ELR (cell line): ENCODE measurements at regions not wholly inside any gene's neighbourhood (a gene's known extent, or its start where the extent isn't known, plus 50 kb on each side); places are given as distances from the start of the nearest gene placed in this dataset.

ENCODE experiments used
- DNase-seq: peaks from one replicate; pipeline ENCODE4 v3.0.0-alpha.2; 2015; ENCODE audit warnings: low read depth

DNA sequence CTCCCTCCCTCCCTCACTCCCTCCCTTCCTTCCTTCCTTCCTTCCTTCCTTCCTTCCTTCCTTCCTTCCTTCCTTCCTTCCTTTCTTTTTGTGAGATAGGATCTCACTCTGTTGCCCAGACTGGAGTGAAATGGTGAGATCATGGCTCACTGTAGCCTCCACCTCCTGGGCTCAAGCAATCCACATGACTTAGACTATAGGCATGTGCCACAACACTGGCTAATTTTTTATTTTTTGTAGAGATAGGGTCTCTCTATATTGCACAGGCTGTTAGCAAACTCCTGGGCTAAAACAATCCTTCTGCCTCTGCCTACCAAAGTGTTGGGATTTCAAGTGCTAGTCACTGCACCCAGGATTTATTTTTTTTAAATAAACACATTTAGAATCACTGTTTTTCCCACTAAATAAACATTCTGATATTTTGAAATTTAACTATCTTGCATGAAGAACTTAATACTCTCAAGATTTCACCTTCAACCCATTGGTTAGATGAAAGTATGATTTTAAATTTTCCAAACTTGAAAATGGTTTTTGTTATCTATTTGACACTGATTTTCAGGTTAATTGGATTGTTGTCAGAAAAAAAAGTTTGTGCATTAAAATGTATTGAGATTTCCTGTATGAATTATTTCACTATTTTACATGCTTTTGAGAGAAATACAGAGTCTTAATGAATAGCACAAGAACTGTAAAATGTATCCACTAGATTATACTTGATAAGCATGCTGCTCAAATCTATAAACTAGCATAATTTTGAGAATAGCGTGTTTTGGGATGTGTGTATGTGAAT is 745.1 kb downstream of the TSN start:
- DNase-seq = peak; percentile 1

- DNase-seq = no peak
Measured at GRCh38 chr2:122506620-122507019, 751.2 kb downstream of the TSN start.

DNA sequence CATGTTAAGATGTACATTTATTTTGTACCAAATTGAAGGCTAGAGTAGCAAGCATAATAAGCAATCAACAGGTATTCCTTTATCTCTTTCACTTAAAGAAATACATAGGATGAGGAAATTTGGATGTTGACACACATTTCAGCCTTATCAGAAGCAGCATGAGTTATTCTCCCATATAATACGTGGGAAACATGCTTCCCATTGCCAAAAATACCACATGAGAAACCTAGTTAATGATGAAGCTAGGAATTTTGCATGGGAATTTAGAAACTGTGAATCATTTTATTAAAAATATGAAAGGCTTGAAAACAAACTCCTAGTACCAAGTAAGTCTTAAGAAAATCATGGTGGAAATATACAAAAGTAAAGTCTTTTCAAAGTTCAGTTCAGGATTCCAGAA is 751.8 kb downstream of the TSN start:
- DNase-seq = no peak

DNA sequence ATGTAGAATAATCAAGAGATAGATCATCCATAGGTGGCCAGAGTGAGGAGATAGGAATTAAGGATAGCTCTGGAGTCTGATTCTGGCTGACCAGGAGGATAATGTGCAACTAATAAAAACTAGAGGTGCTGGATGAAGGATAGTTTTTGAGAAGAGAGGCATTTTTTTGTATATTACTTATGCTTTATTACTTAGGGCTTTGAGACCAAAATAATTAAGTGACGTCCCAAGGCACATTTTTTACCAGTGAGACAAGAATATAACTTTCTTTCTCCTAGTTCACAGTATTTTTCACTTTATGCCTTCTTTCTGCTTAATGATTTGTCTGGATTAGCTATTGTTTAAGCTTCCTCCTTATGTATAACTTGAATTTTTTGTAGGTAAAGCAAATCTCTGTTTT is 756.6 kb downstream of the TSN start:
- DNase-seq = no peak

- no peak for DNase-seq
Measured at GRCh38 chr2:122514451-122514996, 759.1 kb downstream of the TSN start.

DNA sequence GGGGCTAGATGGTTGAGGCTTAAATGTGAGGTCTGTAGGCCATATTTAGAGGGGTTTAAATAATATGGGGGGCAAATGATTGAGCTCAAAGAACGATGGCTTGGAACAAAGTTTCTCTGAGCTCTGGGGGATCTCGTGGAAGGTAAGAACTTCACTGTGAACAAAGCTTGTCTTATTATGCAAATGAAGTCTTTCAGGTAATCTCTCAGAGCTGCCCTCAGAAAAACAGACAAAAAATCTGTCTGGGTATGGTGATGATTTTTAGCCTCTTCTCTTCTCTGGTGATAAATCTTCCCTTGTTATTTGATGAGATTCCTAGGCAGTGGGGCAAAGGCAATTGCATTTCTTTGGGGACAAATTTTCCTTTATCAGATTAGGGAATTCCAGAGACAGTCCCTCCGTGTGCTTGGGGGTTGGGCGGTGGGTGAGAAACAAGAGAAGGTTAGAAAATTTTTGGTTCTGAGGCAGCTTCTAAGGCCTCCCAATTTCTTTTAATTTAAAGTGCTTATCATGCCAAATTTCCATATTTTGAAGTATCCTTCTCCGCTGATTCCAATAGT is 760.4 kb downstream of the TSN start:
- DNase-seq = no peak

- no peak for DNase-seq
Measured at GRCh38 chr2:122516775-122517174, 761.3 kb downstream of the TSN start.

DNA sequence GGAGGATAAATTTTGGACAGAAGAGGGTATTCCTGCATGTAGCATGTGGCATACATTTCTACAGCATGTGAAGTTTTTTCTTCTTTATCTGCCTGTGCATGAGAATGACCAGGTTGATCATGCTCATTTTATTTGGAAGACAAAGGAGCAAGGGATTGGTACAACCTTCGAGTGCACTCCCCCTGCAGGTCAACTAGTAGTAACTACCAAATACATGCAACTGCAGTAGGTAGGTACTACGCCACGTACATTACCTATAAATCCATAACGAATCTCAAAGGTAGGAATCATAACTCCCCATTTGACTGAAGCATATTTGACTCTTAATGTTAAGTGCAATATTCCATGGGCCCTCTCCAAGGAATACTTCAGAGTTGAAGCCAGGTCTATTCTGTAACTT is 763.9 kb downstream of the TSN start:
- DNase-seq = peak; percentile 34

DNA sequence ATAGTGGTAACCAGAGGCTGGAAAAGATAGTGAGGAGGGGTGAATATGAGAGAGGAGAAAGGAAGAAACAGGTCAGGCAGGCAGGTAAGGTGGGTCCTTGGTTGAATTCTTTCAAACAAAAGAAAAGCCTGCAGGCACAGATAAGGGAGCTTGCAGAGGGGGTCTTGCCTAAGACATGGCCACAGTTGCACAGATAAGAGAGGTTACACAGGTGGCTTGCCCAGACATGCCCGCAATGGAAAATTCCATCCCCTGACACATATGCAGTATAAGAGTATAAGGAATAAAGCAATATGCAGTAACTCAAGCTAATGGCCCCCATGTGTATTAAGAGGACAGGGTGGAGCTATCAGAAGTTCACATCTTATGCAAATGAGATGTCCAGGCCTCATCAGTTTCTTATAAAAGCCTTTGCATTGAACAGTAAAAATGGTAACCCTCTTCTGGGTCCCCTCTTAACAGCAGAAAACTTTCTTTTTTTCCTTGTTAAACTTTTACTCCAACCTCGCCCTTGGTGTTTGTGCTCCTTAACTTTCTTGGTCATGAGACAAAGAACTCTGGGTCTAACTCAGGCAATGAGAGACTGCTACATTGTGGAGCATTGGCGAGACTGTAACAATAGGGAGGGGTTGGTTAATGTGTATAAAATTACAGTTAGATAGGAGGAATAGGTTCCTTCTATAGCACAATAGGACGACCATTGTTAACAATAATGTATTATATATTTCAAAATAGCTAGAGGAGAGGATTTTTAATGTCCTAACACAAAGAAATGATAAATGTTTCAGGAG is 764.6 kb downstream of the TSN start:
- DNase-seq = no peak

- DNase-seq = no peak
Measured at GRCh38 chr2:122523143-122523542, 767.7 kb downstream of the TSN start.

GRCh38 chr2:122523981-122524380 is 768.5 kb downstream of the TSN start:
- DNase-seq = no peak

DNA sequence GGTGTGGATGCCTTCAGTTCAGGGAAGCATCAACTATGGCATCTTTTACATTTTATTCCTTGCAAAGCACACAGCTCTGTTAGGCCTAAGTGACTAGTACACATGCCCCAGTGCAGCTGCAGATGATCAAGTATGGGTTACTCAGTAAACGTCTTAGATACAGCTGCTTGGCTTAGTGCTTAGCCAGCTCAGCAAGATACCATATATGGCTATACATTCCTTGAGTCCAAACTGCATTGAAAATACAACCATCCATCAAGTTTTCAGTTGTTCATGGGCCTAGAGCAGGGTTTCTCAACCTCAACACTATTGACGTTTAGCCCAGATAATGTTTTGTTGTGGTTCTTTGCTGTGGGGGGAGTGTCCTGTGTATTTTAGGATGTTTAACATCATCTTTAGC is 769.9 kb downstream of the TSN start:
- DNase-seq = no peak

- peak; percentile 54 for DNase-seq
Measured at GRCh38 chr2:122528061-122528460, 772.6 kb downstream of the TSN start.

GRCh38 chr2:122528958-122529705 is 773.7 kb downstream of the TSN start:
- DNase-seq = no peak

DNA sequence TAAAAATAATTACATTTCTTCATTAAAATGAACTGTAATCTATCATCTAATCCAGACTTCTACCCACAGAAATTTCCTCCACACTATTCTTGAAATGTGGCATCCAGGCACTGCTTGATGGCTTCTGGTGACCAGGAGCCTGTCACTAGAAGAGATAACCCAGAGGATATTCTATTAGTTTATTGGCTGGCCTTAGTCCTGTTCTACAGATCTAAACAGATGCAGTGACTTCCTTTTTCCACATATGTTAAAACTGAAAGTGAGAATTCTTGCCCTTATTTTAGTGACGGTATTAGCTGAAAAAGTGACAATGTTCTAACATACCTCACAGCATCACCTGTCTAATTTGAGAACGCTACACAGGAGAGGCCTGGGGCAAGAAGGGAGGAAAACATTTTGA is 775.4 kb downstream of the TSN start:
- DNase-seq = no peak

DNA sequence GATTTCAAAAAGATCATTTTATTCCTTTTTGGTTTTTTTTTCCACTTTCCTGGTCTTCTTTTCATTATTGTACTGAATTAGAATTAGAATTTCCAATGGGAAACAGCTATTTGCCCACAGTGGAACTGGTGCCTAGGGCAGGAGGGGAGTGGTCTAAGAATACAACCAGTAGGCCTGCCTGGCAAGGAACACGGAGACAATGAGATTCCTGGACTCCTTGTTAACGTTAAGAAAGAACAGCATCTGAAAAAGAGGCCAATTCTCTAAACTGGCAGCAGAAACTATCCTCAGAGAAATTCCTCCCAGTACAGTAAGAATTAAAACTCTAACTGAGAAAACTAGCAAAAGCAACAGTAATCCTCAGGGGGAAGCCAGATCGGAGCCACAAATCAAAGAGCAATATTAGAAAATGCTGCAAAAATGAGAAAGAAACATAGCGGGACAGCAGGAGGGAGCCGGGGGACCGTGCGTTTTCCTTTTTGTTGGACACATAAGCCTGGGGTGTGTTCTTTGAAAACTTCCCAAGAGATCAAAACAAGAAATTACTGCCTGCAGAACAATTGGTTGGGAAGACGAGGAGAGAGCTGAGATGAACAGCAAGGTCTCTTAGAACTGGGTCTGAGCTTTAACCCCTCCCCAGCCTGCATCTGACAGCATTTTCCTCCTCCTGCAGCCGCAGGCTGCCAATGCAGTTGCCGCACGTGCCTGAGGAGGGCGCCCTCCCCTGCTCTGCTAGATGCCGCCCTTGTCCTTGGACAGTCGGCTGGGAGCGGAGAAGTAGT is 776.0 kb downstream of the TSN start:
- peak; percentile 20 for DNase-seq

DNA sequence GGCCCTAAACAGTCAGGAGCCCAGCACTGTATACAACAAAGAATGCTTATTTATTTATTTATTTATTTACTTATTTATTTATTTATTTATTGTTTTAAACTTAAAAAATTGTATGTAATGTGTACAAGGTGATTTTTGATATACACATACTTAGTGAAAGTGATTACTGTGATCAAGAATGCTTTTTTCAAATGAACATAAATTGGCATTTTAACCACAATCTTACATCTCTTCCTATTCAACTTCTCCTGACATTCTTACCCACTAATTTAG is 776.6 kb downstream of the TSN start:
- DNase-seq = no peak

- no peak for DNase-seq
Measured at GRCh38 chr2:122532481-122532880, 777.0 kb downstream of the TSN start.

- DNase-seq = no peak
Measured at GRCh38 chr2:122535960-122536505, 780.6 kb downstream of the TSN start.

GRCh38 chr2:122539311-122539710 is 783.9 kb downstream of the TSN start:
- DNase-seq = no peak

DNA sequence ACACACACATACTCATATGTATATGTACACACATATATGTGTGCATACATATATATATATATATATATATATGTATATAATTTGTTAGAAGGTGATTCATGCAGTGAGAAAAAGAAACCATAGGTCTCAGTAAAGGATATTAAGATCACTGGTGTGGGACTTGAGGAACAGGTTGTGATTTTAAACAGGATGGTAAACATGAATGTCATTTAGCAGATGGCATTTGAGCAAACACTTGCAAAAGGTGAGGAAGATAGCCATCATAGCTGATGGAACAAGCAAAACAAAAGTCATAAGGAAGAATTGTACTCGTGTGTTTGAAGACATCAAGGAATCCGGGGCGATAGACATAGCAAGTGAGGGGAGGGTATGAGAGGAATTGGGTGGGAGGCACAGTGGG is 784.5 kb downstream of the TSN start:
- DNase-seq = no peak
